MM.1S (cell line): ENCODE measurements at regions not wholly inside any gene's neighbourhood (a gene's known extent, or its start where the extent isn't known, plus 50 kb on each side); places are given as distances from the start of the nearest gene placed in this dataset.

Experiments
- CTCF ChIP-seq: fragments of 300-600 bp; sonication (generic); IDR thresholded peaks from 2 replicates; pipeline ENCODE4 v1.5.1; 2016; ENCODE audit warnings: antibody characterized with exemption, low read length, mixed read lengths
- EZH2 ChIP-seq: fragments of 300-600 bp; sonication (generic); optimal IDR thresholded peaks from 2 replicates; pipeline ENCODE3; 2017; ENCODE audit warnings: low read depth, mild to moderate bottlenecking, antibody characterized with exemption, low read length, mixed read lengths
- EZH2phosphoT487 ChIP-seq: fragments of 300-600 bp; sonication (generic); IDR thresholded peaks from 2 replicates; pipeline ENCODE4 v1.6.1; 2018; ENCODE audit warnings: antibody characterized with exemption, low read length

DNA sequence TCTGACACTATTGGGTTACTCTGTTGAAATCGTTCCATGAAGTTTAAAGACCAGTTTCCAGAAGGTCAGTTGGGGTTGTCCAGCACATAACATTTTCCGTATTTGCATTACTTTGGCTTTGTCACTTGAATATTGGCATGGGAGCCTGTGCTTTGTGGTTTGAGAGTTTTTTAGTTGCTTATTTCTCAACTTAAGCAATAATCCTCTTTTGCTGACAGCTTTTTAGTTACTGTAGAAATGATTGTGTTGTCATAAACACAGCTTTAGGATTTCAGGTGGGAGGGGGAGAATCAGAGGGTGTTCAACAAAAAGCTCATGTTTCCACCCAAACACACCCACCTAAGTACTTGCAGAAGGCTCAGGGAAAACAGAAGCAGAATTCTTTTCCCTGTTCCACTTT, 210.7 kb upstream of the TLL1 start:
- TF ChIP-seq CTCF (no peak), EZH2 (no peak), EZH2phosphoT487 (no peak)
